Thoracic aorta (tissue), 2 donors: ENCODE measurements at regions not wholly inside any gene's neighbourhood (a gene's known extent, or its start where the extent isn't known, plus 50 kb on each side); places are given as distances from the start of the nearest gene placed in this dataset.

Experiments used
- ATAC-seq: fragments of 150-250 bp; one replicate; pipeline ENCODE4 v1.8.0; 2017; ENCODE audit warnings: low read depth; ENCODE audit not compliant: insufficient number of reproducible peaks, low FRiP score
- DNase-seq: peaks from one replicate; pipeline ENCODE4 v3.0.0-alpha.2; 2020; ENCODE audit warnings: low spot score
- H3K27ac ChIP-seq, 2 donors: fragments of 200-600 bp; sonication (generic); 1 replicate in 1 of 2; 2 replicates in 1 of 2; pipeline ENCODE4 v1.5.1; 2016; ENCODE audit warnings: mild to moderate bottlenecking in 2 of 2, moderate library complexity in 2 of 2
- H3K27me3 ChIP-seq: fragments of 200-600 bp; sonication (generic); replicated peaks from 2 replicates; pipeline ENCODE4 v1.6.0; 2016; ENCODE audit warnings: mild to moderate bottlenecking; ENCODE audit not compliant: insufficient read depth
- H3K36me3 ChIP-seq: fragments of 200-600 bp; sonication (generic); one replicate; pipeline ENCODE4 v1.5.1; 2016
- H3K4me1 ChIP-seq, 2 donors: fragments of 200-600 bp; sonication (generic); 1 replicate in 1 of 2; 2 replicates in 1 of 2; pipeline versions ENCODE4 v1.5.1 to v1.6.0; 2016; ENCODE audit warnings: low read depth in 2 of 2, mild to moderate bottlenecking in 1 of 2; ENCODE audit not compliant: control insufficient read depth in 1 of 2
- H3K4me3 ChIP-seq: fragments of 200-600 bp; sonication (generic); 2 replicates; pipeline ENCODE4 v1.5.1; 2016; ENCODE audit warnings: mild to moderate bottlenecking
- H3K9me3 ChIP-seq: fragments of 200-600 bp; sonication (generic); 2 replicates; pipeline ENCODE4 v1.5.1; 2016
- TF ChIP-seq, protein P1 (sequence below): fragments of 200-600 bp; sonication (generic); IDR thresholded peaks from one replicate; pipeline ENCODE4 v1.5.1; 2019; ENCODE audit warnings: antibody characterized with exemption

DNA sequence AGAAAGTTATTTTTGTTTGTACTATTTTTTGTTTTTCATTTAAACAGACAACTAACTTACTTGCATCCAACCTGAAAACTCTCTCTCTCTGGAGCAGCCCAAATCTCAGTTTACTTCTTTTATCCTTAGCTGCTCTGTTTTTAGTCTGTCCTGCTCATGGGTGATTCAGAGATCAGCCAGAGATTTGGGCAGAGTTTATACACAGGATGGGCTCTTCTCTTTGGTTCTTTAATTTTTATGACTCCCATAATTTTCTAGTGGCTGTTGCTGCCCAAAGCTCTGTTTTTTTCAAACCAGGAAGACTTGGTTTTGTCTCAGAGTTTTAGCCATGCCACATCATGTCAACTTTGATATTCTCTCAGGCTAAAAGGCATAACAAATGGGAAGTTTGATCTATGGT, 86.8 kb upstream of the CD55 start:
- DNase-seq (no peak), ATAC-seq (no peak)
- Histone ChIP-seq H3K4me3 (no peak overlapping the region), H3K36me3 (no peaks in the 10 kb centered on the region), H3K27me3 (no peaks in the 10 kb centered on the region), H3K4me1 (no peaks in the 10 kb centered on the region), H3K9me3 (no peaks in the 10 kb centered on the region), H3K27ac (no peak overlapping the region)
- TF ChIP-seq, protein P1, sequence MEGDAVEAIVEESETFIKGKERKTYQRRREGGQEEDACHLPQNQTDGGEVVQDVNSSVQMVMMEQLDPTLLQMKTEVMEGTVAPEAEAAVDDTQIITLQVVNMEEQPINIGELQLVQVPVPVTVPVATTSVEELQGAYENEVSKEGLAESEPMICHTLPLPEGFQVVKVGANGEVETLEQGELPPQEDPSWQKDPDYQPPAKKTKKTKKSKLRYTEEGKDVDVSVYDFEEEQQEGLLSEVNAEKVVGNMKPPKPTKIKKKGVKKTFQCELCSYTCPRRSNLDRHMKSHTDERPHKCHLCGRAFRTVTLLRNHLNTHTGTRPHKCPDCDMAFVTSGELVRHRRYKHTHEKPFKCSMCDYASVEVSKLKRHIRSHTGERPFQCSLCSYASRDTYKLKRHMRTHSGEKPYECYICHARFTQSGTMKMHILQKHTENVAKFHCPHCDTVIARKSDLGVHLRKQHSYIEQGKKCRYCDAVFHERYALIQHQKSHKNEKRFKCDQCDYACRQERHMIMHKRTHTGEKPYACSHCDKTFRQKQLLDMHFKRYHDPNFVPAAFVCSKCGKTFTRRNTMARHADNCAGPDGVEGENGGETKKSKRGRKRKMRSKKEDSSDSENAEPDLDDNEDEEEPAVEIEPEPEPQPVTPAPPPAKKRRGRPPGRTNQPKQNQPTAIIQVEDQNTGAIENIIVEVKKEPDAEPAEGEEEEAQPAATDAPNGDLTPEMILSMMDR: no peak

DNA sequence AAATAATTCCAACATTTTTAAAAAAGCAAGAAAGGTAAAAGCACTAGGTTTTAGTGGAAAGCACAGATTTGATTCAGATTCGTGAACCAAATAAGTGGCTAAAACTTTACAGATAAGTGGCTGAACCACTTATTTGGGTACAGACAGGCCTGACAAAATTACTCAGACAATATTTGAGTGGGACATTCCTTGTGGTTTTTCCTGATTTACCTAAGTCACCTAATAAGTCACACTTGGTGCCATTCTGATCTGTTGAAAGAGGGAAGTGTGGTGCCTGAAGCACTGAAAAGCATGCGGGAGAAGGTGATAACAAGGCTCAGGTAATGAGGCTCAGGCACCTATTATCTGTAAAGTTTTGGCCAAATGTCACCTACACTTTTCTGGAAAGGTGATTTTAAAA, 81.6 kb upstream of the CD55 start:
- DNase-seq (no peak), ATAC-seq (no peak)
- H3K4me1 ChIP-seq: no peaks in the 10 kb centered on the region
- no peaks in the 10 kb centered on the region for H3K9me3 ChIP-seq
- TF ChIP-seq, protein P1: no peak
- H3K27me3 ChIP-seq: no peaks in the 10 kb centered on the region
- no peak overlapping the region for H3K27ac ChIP-seq
- no peaks in the 10 kb centered on the region for H3K36me3 ChIP-seq
- no peak overlapping the region for H3K4me3 ChIP-seq

DNA sequence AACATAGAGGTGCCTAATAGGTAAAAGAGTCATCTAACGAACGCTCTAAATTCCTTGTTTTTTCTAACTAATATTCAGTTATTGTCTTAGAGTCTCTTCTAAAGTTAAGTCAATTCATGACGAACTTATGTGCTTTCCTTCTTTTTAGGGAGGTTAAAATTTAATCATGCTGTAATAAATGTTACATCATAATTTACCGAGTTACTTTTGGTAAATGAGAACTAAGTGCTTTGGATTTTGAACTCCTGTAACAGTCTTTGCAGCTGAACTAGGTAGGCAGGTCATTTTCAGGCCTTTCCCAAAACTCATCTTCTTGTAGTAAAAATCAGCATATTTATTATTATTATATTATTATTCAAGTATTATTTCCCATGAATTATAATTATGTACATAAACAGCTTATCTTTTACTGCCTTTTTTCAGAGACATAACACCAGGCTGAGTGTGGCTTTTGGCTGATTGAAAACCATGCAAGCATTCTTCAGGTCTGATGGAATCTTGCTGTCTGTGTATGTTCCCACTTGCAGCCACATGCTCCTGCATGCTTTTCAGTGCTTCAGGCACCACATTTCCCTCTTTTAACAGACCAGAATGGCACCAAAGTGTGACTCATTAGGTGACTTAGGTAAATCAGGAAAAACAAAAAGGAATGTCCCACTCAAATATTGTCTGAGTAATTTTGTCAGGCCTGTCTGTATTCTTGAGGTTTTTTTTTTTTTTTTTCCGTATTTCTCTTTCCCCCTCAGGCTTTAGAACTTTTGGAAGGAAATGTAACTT, 81.0 kb upstream of the CD55 start:
- Histone ChIP-seq H3K4me1 (no peaks in the 10 kb centered on the region), H3K27me3 (no peaks in the 10 kb centered on the region), H3K36me3 (no peaks in the 10 kb centered on the region), H3K4me3 (no peak overlapping the region), H3K27ac (no peak overlapping the region), H3K9me3 (no peaks in the 10 kb centered on the region)
- TF ChIP-seq, protein P1: no peak
- no peak for ATAC-seq
- no peak for DNase-seq

DNA sequence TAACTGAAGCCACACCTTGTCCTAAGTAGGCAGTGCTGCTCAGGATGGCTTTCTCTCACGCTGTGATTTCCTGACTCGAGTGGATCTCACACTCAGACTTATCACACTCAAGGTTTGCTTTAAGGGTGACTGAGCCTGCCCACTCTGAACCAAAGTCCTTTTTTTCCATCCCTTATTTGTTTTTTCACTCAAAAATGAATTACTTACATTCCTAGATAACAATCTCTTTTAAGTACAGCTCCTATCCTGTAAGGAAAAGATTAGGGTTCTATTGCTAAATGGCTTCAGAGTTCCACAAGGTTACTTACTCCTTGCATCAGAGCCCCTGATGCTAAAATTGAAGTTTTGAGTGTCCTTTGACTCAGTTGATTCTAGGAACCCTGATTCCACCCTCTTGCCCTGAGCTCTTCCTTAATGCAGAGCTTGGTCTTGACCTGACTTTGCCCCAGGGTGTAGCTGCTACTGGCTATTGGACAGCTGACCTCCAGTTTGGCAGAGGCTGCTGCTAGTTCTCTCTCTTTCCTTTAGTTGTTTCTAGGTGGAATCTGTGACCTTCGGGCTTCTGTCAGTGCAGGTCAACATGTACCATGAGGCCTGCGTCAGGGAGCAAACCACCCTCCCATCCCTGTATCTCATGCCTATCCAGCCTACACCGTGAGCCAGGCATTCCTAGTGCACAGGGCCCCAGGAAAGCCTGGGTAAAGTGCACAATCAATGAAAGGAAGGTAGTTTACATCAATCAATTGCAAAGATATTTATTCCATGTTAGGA, 80.1 kb upstream of the CD55 start:
- Histone ChIP-seq H3K27me3 (no peaks in the 10 kb centered on the region), H3K27ac (no peak overlapping the region), H3K9me3 (no peaks in the 10 kb centered on the region), H3K4me1 (no peaks in the 10 kb centered on the region), H3K36me3 (no peaks in the 10 kb centered on the region), H3K4me3 (no peak overlapping the region)
- ATAC-seq (no peak), DNase-seq (no peak)
- TF ChIP-seq, protein P1: no peak
